ENCODE measurements at regions not wholly inside any gene's neighbourhood (a gene's known extent, or its start where the extent isn't known, plus 50 kb on each side); places are given as distances from the start of the nearest gene placed in this dataset.

GRCh38 chr2:45337481-45337880 is 273.6 kb downstream of the SRBD1 start:
- DNase-seq (ENCODE audit: low spot score) = no peak
- in situ Hi-C loops (cut with MboI; ENCODE audit: low sequenced_read_pairs, unreplicated experiment) = no loop called here
- TF ChIP-seq, protein P1, sequence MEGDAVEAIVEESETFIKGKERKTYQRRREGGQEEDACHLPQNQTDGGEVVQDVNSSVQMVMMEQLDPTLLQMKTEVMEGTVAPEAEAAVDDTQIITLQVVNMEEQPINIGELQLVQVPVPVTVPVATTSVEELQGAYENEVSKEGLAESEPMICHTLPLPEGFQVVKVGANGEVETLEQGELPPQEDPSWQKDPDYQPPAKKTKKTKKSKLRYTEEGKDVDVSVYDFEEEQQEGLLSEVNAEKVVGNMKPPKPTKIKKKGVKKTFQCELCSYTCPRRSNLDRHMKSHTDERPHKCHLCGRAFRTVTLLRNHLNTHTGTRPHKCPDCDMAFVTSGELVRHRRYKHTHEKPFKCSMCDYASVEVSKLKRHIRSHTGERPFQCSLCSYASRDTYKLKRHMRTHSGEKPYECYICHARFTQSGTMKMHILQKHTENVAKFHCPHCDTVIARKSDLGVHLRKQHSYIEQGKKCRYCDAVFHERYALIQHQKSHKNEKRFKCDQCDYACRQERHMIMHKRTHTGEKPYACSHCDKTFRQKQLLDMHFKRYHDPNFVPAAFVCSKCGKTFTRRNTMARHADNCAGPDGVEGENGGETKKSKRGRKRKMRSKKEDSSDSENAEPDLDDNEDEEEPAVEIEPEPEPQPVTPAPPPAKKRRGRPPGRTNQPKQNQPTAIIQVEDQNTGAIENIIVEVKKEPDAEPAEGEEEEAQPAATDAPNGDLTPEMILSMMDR (IDR thresholded peaks at IDR 0.05; ENCODE audit: borderline replicate concordance, control extremely low read depth, extremely low read depth, insufficient read depth, missing control alignments) = no peak

DNA sequence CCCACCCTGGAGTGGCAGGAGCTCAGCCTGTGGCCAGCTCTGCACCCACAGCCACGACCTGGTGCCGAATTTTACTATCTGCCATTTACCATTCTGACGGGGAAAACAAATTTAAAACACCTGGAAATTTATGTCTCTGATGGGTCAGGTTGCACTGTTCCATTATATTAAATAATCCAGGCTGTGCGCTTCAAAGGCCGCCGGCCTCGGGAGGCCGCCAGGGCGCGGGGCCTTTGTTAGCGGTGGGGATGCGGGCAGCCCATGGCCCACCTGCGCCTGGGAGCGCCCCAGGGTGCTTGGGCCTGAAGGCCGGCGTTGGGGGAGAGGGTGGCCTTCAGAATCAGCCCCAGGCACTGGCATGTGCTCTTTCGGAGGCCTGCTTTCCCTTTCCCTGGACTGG is 276.9 kb downstream of the SRBD1 start:
- TF ChIP-seq, protein P1 (IDR thresholded peaks at IDR 0.05; ENCODE audit: borderline replicate concordance, control extremely low read depth, extremely low read depth, insufficient read depth, missing control alignments) = no peak
- in situ Hi-C loops (cut with MboI; ENCODE audit: low sequenced_read_pairs, unreplicated experiment) = no loop called here
- DNase-seq (ENCODE audit: low spot score) = no peak

GRCh38 chr2:45332567-45332966 is 278.5 kb downstream of the SRBD1 start:
- in situ Hi-C loops (cut with MboI; ENCODE audit: low sequenced_read_pairs, unreplicated experiment) = no loop called here
- TF ChIP-seq, protein P1 (IDR thresholded peaks at IDR 0.05; ENCODE audit: borderline replicate concordance, control extremely low read depth, extremely low read depth, insufficient read depth, missing control alignments) = no peak
- no peak for DNase-seq (ENCODE audit: low spot score)

DNA sequence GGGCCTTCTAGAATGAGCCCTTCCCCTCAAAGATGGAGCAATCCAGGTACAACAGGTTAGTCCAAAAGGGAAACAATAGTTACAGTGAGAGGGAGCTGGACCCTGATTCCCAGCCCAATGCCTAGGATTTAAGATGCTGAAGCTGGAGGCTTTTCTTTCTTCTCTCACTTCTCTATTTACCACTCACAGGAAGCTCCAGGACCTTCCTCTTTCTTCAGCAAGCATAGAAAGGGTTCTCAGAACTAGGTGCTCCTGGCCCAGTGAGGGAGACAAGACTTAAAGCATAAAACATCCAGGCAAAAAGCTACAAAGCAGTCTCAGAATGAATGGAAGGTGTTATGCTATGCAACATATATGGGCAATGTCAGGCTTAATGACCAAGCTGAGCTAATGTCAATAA is 279.0 kb downstream of the SRBD1 start:
- in situ Hi-C loops (cut with MboI; ENCODE audit: low sequenced_read_pairs, unreplicated experiment) = no loop called here
- no peak for DNase-seq (ENCODE audit: low spot score)
- TF ChIP-seq, protein P1 (IDR thresholded peaks at IDR 0.05; ENCODE audit: borderline replicate concordance, control extremely low read depth, extremely low read depth, insufficient read depth, missing control alignments) = no peak

GRCh38 chr2:45331410-45331786 is 279.7 kb downstream of the SRBD1 start:
- DNase-seq (ENCODE audit: low spot score) = no peak
- in situ Hi-C loops (cut with MboI; ENCODE audit: low sequenced_read_pairs, unreplicated experiment) = no loop called here
- TF ChIP-seq, protein P1 (IDR thresholded peaks at IDR 0.05; ENCODE audit: borderline replicate concordance, control extremely low read depth, extremely low read depth, insufficient read depth, missing control alignments) = no peak

- TF ChIP-seq, protein P1 (IDR thresholded peaks at IDR 0.05; ENCODE audit: borderline replicate concordance, control extremely low read depth, extremely low read depth, insufficient read depth, missing control alignments) = no peak
- DNase-seq (ENCODE audit: low spot score) = no peak
Observed at GRCh38 chr2:45330637-45331409, 280.2 kb downstream of the SRBD1 start.

More at GRCh38 chr2:45330637-45331409, 280.2 kb downstream of the SRBD1 start:
- in situ Hi-C loops (cut with MboI; ENCODE audit: low sequenced_read_pairs, unreplicated experiment) = no loop called here
